ENCODE measurements at regions not wholly inside any gene's neighbourhood (a gene's known extent, or its start where the extent isn't known, plus 50 kb on each side); places are given as distances from the start of the nearest gene placed in this dataset.

- DNase-seq = no peak
Observed at GRCh38 chr2:898319-898718, 52.3 kb upstream of the SNTG2 start.

GRCh38 chr2:897091-897490 lies 53.6 kb upstream of the SNTG2 start:
- no peak for DNase-seq

- DNase-seq = no peak
Observed at GRCh38 chr2:893311-893710, 57.3 kb upstream of the SNTG2 start.

- no peak for DNase-seq
Observed at GRCh38 chr2:892892-893291, 57.8 kb upstream of the SNTG2 start.

- DNase-seq = no peak
Observed at GRCh38 chr2:892401-892800, 58.2 kb upstream of the SNTG2 start.

- DNase-seq = no peak
Observed at GRCh38 chr2:891734-892133, 58.9 kb upstream of the SNTG2 start.

- no peak for DNase-seq
Observed at GRCh38 chr2:890791-891190, 59.9 kb upstream of the SNTG2 start.

GRCh38 chr2:890214-890613 lies 60.4 kb upstream of the SNTG2 start:
- DNase-seq = no peak

GRCh38 chr2:888906-889566 lies 61.6 kb upstream of the SNTG2 start:
- DNase-seq = no peak

- DNase-seq = no peak
Observed at GRCh38 chr2:888211-888801, 62.3 kb upstream of the SNTG2 start.

- no peak for DNase-seq
Observed at GRCh38 chr2:887639-888038, 63.0 kb upstream of the SNTG2 start.

- DNase-seq = no peak
Observed at GRCh38 chr2:886072-887022, 64.3 kb upstream of the SNTG2 start.

GRCh38 chr2:885230-886071 lies 65.2 kb upstream of the SNTG2 start:
- no peak for DNase-seq

- DNase-seq = no peak
Observed at GRCh38 chr2:883803-884748, 66.6 kb upstream of the SNTG2 start.

GRCh38 chr2:883260-883802 lies 67.3 kb upstream of the SNTG2 start:
- no peak for DNase-seq

GRCh38 chr2:881204-881918 lies 69.3 kb upstream of the SNTG2 start:
- DNase-seq = no peak

- DNase-seq = no peak
Observed at GRCh38 chr2:880201-880970, 70.3 kb upstream of the SNTG2 start.

GRCh38 chr2:879540-879939 lies 71.1 kb upstream of the SNTG2 start:
- DNase-seq = no peak

- no peak for DNase-seq
Observed at GRCh38 chr2:878245-878930, 72.3 kb upstream of the SNTG2 start.
